Fibroblast of skin of right quadriceps (primary cell): ENCODE measurements at regions not wholly inside any gene's neighbourhood (a gene's known extent, or its start where the extent isn't known, plus 50 kb on each side); places are given as distances from the start of the nearest gene placed in this dataset.

Source experiments
- DNase-seq: peaks from one replicate; pipeline ENCODE4 v3.0.0-alpha.2; 2013

GRCh38 chr11:116427903-116428637 lies 344.7 kb downstream of the BUD13 start:
- DNase-seq: no peak

- DNase-seq: no peak
Measured at GRCh38 chr11:116427337-116427902, 345.4 kb downstream of the BUD13 start.

GRCh38 chr11:116426761-116427160 lies 346.0 kb downstream of the BUD13 start:
- DNase-seq: no peak

- no peak for DNase-seq
Measured at GRCh38 chr11:116424615-116425261, 348.0 kb downstream of the BUD13 start.

- no peak for DNase-seq
Measured at GRCh38 chr11:116422956-116423600, 349.7 kb downstream of the BUD13 start.

GRCh38 chr11:116422556-116422955 lies 350.2 kb downstream of the BUD13 start:
- DNase-seq: no peak

GRCh38 chr11:116421529-116422185 lies 351.1 kb downstream of the BUD13 start:
- no peak for DNase-seq

GRCh38 chr11:116420770-116421528 lies 351.8 kb downstream of the BUD13 start:
- peak; percentile 7 for DNase-seq

GRCh38 chr11:116420030-116420429 lies 352.8 kb downstream of the BUD13 start:
- no peak for DNase-seq

- no peak for DNase-seq
Measured at GRCh38 chr11:116418388-116419041, 354.3 kb downstream of the BUD13 start.

GRCh38 chr11:116416852-116417251 lies 355.9 kb downstream of the BUD13 start:
- no peak for DNase-seq

GRCh38 chr11:116415095-116415494 lies 357.7 kb downstream of the BUD13 start:
- peak; percentile 12 for DNase-seq

- no peak for DNase-seq
Measured at GRCh38 chr11:116414357-116414880, 358.4 kb downstream of the BUD13 start.

- DNase-seq: no peak
Measured at GRCh38 chr11:116413301-116414242, 359.2 kb downstream of the BUD13 start.

GRCh38 chr11:116412118-116412889 lies 360.5 kb downstream of the BUD13 start:
- no peak for DNase-seq

- DNase-seq: no peak
Measured at GRCh38 chr11:116409238-116409637, 363.5 kb downstream of the BUD13 start.

GRCh38 chr11:116406042-116406441 lies 366.7 kb downstream of the BUD13 start:
- DNase-seq: no peak

GRCh38 chr11:116404462-116404798 lies 368.4 kb downstream of the BUD13 start:
- no peak for DNase-seq

- DNase-seq: no peak
Measured at GRCh38 chr11:116403794-116404461, 368.9 kb downstream of the BUD13 start.
